Stomach smooth muscle (tissue), 2 donors: ENCODE measurements at regions not wholly inside any gene's neighbourhood (a gene's known extent, or its start where the extent isn't known, plus 50 kb on each side); places are given as distances from the start of the nearest gene placed in this dataset.
"Not testable (repeated sequence)": the region's sequence is repeated elsewhere in the genome, so short reads cannot be mapped to it uniquely, and the experiment has no call there.

Experiments used
- H3K27ac ChIP-seq: one replicate; pipeline ENCODE4 v1.7.0; 2013; ENCODE audit warnings: mild to moderate bottlenecking, low read length, inconsistent platforms
- H3K27me3 ChIP-seq, 2 donors: one replicate each; pipeline ENCODE4 v1.7.0; 2013; ENCODE audit warnings: low read length in 2 of 2; ENCODE audit not compliant: insufficient read depth in 2 of 2, control insufficient read depth in 1 of 2
- H3K36me3 ChIP-seq, 2 donors: one replicate each; pipeline ENCODE4 v1.7.0; 2013; ENCODE audit warnings: low read length in 2 of 2; ENCODE audit not compliant: control insufficient read depth in 2 of 2, insufficient read depth in 2 of 2
- H3K4me1 ChIP-seq: one replicate; pipeline ENCODE4 v1.7.0; 2013; ENCODE audit warnings: low read length; ENCODE audit not compliant: control insufficient read depth, insufficient read depth
- H3K4me3 ChIP-seq, 2 donors: one replicate each; pipeline ENCODE4 v1.7.0; 2013; ENCODE audit warnings: low read length in 2 of 2
- H3K9ac ChIP-seq, 2 donors: one replicate each; pipeline ENCODE4 v1.7.0; 2013; ENCODE audit warnings: low read length in 2 of 2, mild to moderate bottlenecking in 1 of 2
- H3K9me3 ChIP-seq, 2 donors: one replicate each; pipeline ENCODE4 v1.7.0; 2013; ENCODE audit warnings: low read length in 2 of 2; ENCODE audit not compliant: control insufficient read depth in 2 of 2
- donor health status: healthy.
- donor health status: Pancreatic carcinoma.

GRCh38 chr5:120160124-120160895, 303.8 kb upstream of the PRR16 start:
- Histone ChIP-seq H3K9ac (no peak overlapping the region), H3K4me3 (no peak overlapping the region), H3K36me3 (no peaks in the 10 kb centered on the region), H3K9me3 (no peaks in the 10 kb centered on the region), H3K27me3 (no peaks in the 10 kb centered on the region), H3K27ac (no peak overlapping the region), H3K4me1 (no peaks in the 10 kb centered on the region)

GRCh38 chr5:120162321-120162720, 301.8 kb upstream of the PRR16 start:
- Histone ChIP-seq H3K4me3 (no peak overlapping the region), H3K27ac (no peak overlapping the region), H3K27me3 (no peaks in the 10 kb centered on the region), H3K9ac (no peak overlapping the region), H3K9me3 (no peaks in the 10 kb centered on the region), H3K4me1 (no peaks in the 10 kb centered on the region), H3K36me3 (no peaks in the 10 kb centered on the region)

- no peaks in the 10 kb centered on the region for H3K36me3 ChIP-seq
- H3K4me3 ChIP-seq, result no peak overlapping the region
- no peaks in the 10 kb centered on the region for H3K27me3 ChIP-seq
Observed at GRCh38 chr5:120164037-120164436, 300.1 kb upstream of the PRR16 start.

GRCh38 chr5:120164986-120165385, 299.1 kb upstream of the PRR16 start:
- no peak overlapping the region for H3K4me3 ChIP-seq
- H3K4me1 ChIP-seq, result no peaks in the 10 kb centered on the region
- H3K27me3 ChIP-seq, result no peaks in the 10 kb centered on the region
- no peaks in the 10 kb centered on the region for H3K36me3 ChIP-seq
- H3K9ac ChIP-seq, result no peak overlapping the region
- H3K9me3 ChIP-seq, result no peaks in the 10 kb centered on the region
- no peak overlapping the region for H3K27ac ChIP-seq

More at GRCh38 chr5:120164037-120164436, 300.1 kb upstream of the PRR16 start:
- Histone ChIP-seq H3K9ac (no peak overlapping the region), H3K27ac (no peak overlapping the region), H3K4me1 (no peaks in the 10 kb centered on the region), H3K9me3 (no peaks in the 10 kb centered on the region)

- Histone ChIP-seq H3K27ac (no peak overlapping the region), H3K4me3 (no peak overlapping the region)
Observed at GRCh38 chr5:120173125-120173524, 291.0 kb upstream of the PRR16 start.

GRCh38 chr5:120174089-120174488, 290.0 kb upstream of the PRR16 start:
- Histone ChIP-seq H3K4me3 (no peak overlapping the region), H3K27me3 (no peaks in the 10 kb centered on the region), H3K27ac (no peak overlapping the region), H3K9me3 (no peaks in the 10 kb centered on the region), H3K4me1 (no peaks in the 10 kb centered on the region), H3K9ac (no peak overlapping the region), H3K36me3 (no peaks in the 10 kb centered on the region)

More at GRCh38 chr5:120173125-120173524, 291.0 kb upstream of the PRR16 start:
- H3K27me3 ChIP-seq, result no peaks in the 10 kb centered on the region
- H3K9me3 ChIP-seq, result no peaks in the 10 kb centered on the region
- H3K36me3 ChIP-seq, result no peaks in the 10 kb centered on the region
- H3K9ac ChIP-seq, result no peak overlapping the region
- H3K4me1 ChIP-seq, result no peaks in the 10 kb centered on the region

GRCh38 chr5:120181238-120181637, 282.9 kb upstream of the PRR16 start:
- H3K4me1 ChIP-seq, H3K36me3 ChIP-seq, H3K9ac ChIP-seq: not testable (repeated sequence)

GRCh38 chr5:120194650-120195049, 269.4 kb upstream of the PRR16 start:
- H3K36me3 ChIP-seq, H3K9ac ChIP-seq, H3K9me3 ChIP-seq, H3K4me1 ChIP-seq, H3K4me3 ChIP-seq, H3K27me3 ChIP-seq, H3K27ac ChIP-seq: not testable (repeated sequence)

More at GRCh38 chr5:120181238-120181637, 282.9 kb upstream of the PRR16 start:
- not testable (repeated sequence) for H3K4me3 ChIP-seq, H3K9me3 ChIP-seq, H3K27me3 ChIP-seq, H3K27ac ChIP-seq

- Histone ChIP-seq H3K27ac (no peak overlapping the region), H3K9me3 (no peaks in the 10 kb centered on the region), H3K9ac (no peak overlapping the region), H3K36me3 (no peaks in the 10 kb centered on the region), H3K4me1 (no peaks in the 10 kb centered on the region), H3K4me3 (no peak overlapping the region), H3K27me3 (no peaks in the 10 kb centered on the region)
Observed at GRCh38 chr5:120199559-120199958, 264.5 kb upstream of the PRR16 start.

GRCh38 chr5:120207129-120207528, 257.0 kb upstream of the PRR16 start:
- H3K27ac ChIP-seq, result no peak overlapping the region

GRCh38 chr5:120217001-120217400, 247.1 kb upstream of the PRR16 start:
- Histone ChIP-seq H3K27me3 (no peaks in the 10 kb centered on the region), H3K27ac (no peak overlapping the region), H3K9me3 (no peaks in the 10 kb centered on the region), H3K4me1 (no peaks in the 10 kb centered on the region), H3K9ac (no peak overlapping the region), H3K4me3 (no peak overlapping the region), H3K36me3 (no peaks in the 10 kb centered on the region)

More at GRCh38 chr5:120207129-120207528, 257.0 kb upstream of the PRR16 start:
- Histone ChIP-seq H3K4me1 (no peaks in the 10 kb centered on the region), H3K9me3 (no peaks in the 10 kb centered on the region), H3K27me3 (no peaks in the 10 kb centered on the region), H3K9ac (no peak overlapping the region), H3K36me3 (no peaks in the 10 kb centered on the region), H3K4me3 (no peak overlapping the region)
